Transverse colon (tissue), 3 donors: ENCODE measurements at regions not wholly inside any gene's neighbourhood (a gene's known extent, or its start where the extent isn't known, plus 50 kb on each side); places are given as distances from the start of the nearest gene placed in this dataset.

Experiments
- CTCF ChIP-seq, 5 experiments: fragments of 200-600 bp in 3 of 5; fragments of 450-650 bp in 2 of 5; sonication (generic) in 3 of 5; IDR thresholded peaks; 1 replicate in 2 of 5; 2 replicates in 3 of 5; pipeline ENCODE4 v1.5.1; 2016 to 2017; ENCODE audit warnings: antibody characterized with exemption in 5 of 5, inconsistent platforms in 3 of 5, mild to moderate bottlenecking in 2 of 5, moderate library complexity in 1 of 5
- POLR2A ChIP-seq: fragments of 450-650 bp; IDR thresholded peaks from one replicate; pipeline ENCODE4 v1.6.1; 2016; ENCODE audit warnings: antibody characterized with exemption, mild to moderate bottlenecking, moderate library complexity

- TF ChIP-seq CTCF (IDR thresholded peaks at IDR 0.05) (no peak), POLR2A (no peak)
These were observed 336.1 kb upstream of the POU3F2 start for GRCh38 chr6:98498144-98498775.
